ENCODE measurements at regions not wholly inside any gene's neighbourhood (a gene's known extent, or its start where the extent isn't known, plus 50 kb on each side); places are given as distances from the start of the nearest gene placed in this dataset.

GRCh38 chr13:74450964-74451363 is 316.8 kb upstream of the KLF12 start:
- ChIA-PET CTCF (ENCODE audit: low intra/inter-chr PET ratio) (no interaction called here), POLR2A (no interaction called here)
- Histone ChIP-seq H3K27me3 (ENCODE audit: control insufficient read depth in 2 of 2, insufficient read depth in 2 of 2, low read length in 2 of 2) (no peaks in the 10 kb centered on the region), H3K4me3 (no peak overlapping the region), H3K9me3 (replicated peaks; ENCODE audit: control insufficient read depth, insufficient read depth, low read depth, low read length) (no peaks in the 10 kb centered on the region), H3K4me1 (replicated peaks in 1 of 2; ENCODE audit: control insufficient read depth in 2 of 2, insufficient read depth in 2 of 2, low read length in 2 of 2) (no peaks in the 10 kb centered on the region), H3K9ac (ENCODE audit: insufficient read depth in 1 of 2, low read depth in 2 of 2, low read length in 2 of 2) (no peak overlapping the region), H3K4me2 (ENCODE audit: insufficient read depth, low read length) (no peak overlapping the region), H3K79me2 (ENCODE audit: control insufficient read depth, insufficient read depth, low read length) (no peaks in the 10 kb centered on the region), H3K36me3 (ENCODE audit: control insufficient read depth, insufficient read depth, low read length) (no peaks in the 10 kb centered on the region), H3K9me1 (ENCODE audit: control insufficient read depth, insufficient read depth, low read length) (no peaks in the 10 kb centered on the region), H3K27ac (ENCODE audit: extremely low read depth, low read depth, low read length) (no peak overlapping the region), H2AFZ (ENCODE audit: low read depth, low read length) (no peak overlapping the region), H4K20me1 (replicated peaks; ENCODE audit: control insufficient read depth, insufficient read depth, low read length) (no peaks in the 10 kb centered on the region)
- no peak for DNase-seq (ENCODE audit: extremely low read depth in 1 of 4, low spot score in 3 of 4)
- no TSS peak for BruUV-seq (replicated peaks)
- no peak for ATAC-seq
- TF ChIP-seq KLF16 (IDR thresholded peaks at IDR 0.05): no peak
- no peak for TF ChIP-seq TCF7 (IDR thresholded peaks at IDR 0.05; ENCODE audit: borderline replicate concordance)
- TF ChIP-seq SRF (CRISPR knock-in tag; IDR thresholded peaks at IDR 0.05): no peak
- TF ChIP-seq ZNF609 (CRISPR knock-in tag; IDR thresholded peaks at IDR 0.05; ENCODE audit: borderline replicate concordance): no peak
- TF ChIP-seq TAF15 (IDR thresholded peaks at IDR 0.05; ENCODE audit: low read depth, low read length): no peak
- no peak for TF ChIP-seq CHAMP1 (IDR thresholded peaks at IDR 0.05)
- TF ChIP-seq CBFB (CRISPR knock-in tag; IDR thresholded peaks at IDR 0.05): no peak
- no peak for TF ChIP-seq ZNF134 (CRISPR knock-in tag; conservative IDR thresholded peaks at IDR 0.05)
- FAIRE-seq: no peak
- in situ Hi-C loops (cut with MboI) (no loop called here), intact Hi-C loops (cut with micrococcal nuclease) (no loop called here)
- WGBS (ENCODE audit: insufficient coverage, low coverage, missing lambda C conversion rate): 0% methylated on average over 2 of the region's 3 CpGs

All from K562 (cell line).